Astrocyte of the spinal cord (primary cell): ENCODE measurements at regions not wholly inside any gene's neighbourhood (a gene's known extent, or its start where the extent isn't known, plus 50 kb on each side); places are given as distances from the start of the nearest gene placed in this dataset.

ENCODE experiments used
- DNase-seq: peaks from one replicate; pipeline ENCODE4 v3.0.0; 2011; ENCODE audit warnings: low read depth, low spot score
- H3K4me3 ChIP-seq: 2 replicates; pipeline ENCODE4 v1.5.1; 2011; ENCODE audit warnings: low read depth, mild to moderate bottlenecking, low read length, moderate library complexity
- CTCF ChIP-seq: IDR thresholded peaks from 2 replicates; pipeline ENCODE4 v1.5.1; 2012; ENCODE audit warnings: low read depth, mild to moderate bottlenecking, low read length, inconsistent platforms
- in situ Hi-C: cut with HindIII; loops from 2 replicates; pipeline ENCODE4 v1.10.0; 2017; ENCODE audit warnings: low sequenced_read_pairs

GRCh38 chr11:70486731-70487130 lies 88.4 kb downstream of the CTTN start:
- TF ChIP-seq CTCF = no peak
- in situ Hi-C loops = no loop called here
- no peak for DNase-seq
- H3K4me3 ChIP-seq = no peak overlapping the region

GRCh38 chr11:70487160-70487559 lies 88.8 kb downstream of the CTTN start:
- in situ Hi-C loops = no loop called here
- no peak for DNase-seq
- no peak for TF ChIP-seq CTCF
- no peak overlapping the region for H3K4me3 ChIP-seq

- TF ChIP-seq CTCF = no peak
- no peak overlapping the region for H3K4me3 ChIP-seq
- no peak for DNase-seq
- in situ Hi-C loops = no loop called here
These were observed 89.4 kb downstream of the CTTN start for GRCh38 chr11:70487756-70488155.

- H3K4me3 ChIP-seq = no peak overlapping the region
- no peak for TF ChIP-seq CTCF
- no peak for DNase-seq
- in situ Hi-C loops = no loop called here
These were observed 89.9 kb downstream of the CTTN start for GRCh38 chr11:70488171-70488703.

GRCh38 chr11:70489276-70489675 lies 90.9 kb downstream of the CTTN start:
- no peak overlapping the region for H3K4me3 ChIP-seq
- in situ Hi-C loops = no loop called here
- DNase-seq = no peak
- TF ChIP-seq CTCF = no peak

GRCh38 chr11:70490208-70490607 lies 91.9 kb downstream of the CTTN start:
- H3K4me3 ChIP-seq = no peak overlapping the region
- no peak for TF ChIP-seq CTCF
- in situ Hi-C loops = no loop called here
- DNase-seq = no peak
